Frontal cortex (tissue), 3 donors: ENCODE measurements at regions not wholly inside any gene's neighbourhood (a gene's known extent, or its start where the extent isn't known, plus 50 kb on each side); places are given as distances from the start of the nearest gene placed in this dataset.

Experiments
- DNase-seq, 2 donors: peaks; one replicate each; pipeline ENCODE4 v3.0.0; 2012; ENCODE audit warnings: low spot score in 2 of 2
- FAIRE-seq: peaks from 2 replicates; lab custom pipeline; 2012; peaks lifted over from hg19 to GRCh38; lab: Jason Lieb, UNC
- donor health status: control.
- donor health status: control.
- donor health status: control.

DNA sequence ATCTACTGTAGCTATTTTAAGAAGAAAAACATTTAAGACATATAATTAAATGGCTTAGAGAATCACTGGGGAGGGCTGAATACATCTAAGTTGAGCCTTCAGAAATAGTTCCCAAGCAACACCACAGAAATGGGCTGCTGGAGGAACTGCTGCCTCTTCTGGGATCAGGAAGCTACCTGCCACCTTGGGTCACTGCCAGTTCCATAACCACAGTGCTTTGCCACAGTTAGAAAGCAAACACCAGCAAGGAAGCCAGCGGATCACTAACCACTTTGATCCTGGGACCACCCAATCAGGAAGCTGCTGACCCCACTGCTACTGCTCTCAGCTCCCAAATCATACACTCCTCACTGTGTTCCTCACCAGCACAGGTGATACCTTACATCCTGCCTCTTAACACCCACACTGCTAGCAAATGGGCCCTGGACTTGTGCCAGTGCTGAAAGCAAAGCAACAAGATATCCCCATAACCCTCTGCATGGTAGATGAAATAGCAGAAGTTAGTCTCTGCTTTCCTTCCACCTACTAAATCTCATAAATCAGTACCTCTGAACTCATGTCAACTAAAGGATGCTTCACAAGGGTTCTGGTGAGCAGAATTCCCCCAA, 346.9 kb downstream of the DEPDC1B start:
- no peak for DNase-seq
- FAIRE-seq = no peak

DNA sequence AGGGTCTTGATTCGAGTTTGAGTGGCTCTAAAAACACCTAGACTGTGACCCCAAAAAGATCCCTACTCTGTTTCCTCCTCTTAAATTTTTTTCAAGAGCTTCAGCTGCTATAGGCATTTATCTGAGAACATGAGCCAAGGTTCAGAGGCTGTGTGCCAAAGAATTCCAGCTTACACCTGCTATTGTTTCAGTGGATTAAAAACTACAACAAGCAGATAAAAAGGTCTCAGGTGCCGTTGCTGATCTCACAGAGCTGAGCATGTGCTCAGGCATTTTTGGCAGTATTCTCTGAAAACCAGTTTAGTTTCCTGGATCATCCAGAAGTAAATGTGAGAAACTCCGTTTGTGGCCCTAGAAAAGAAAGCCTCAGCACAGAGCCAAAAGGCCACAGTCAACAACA, 349.2 kb downstream of the DEPDC1B start:
- DNase-seq = no peak
- FAIRE-seq = no peak

DNA sequence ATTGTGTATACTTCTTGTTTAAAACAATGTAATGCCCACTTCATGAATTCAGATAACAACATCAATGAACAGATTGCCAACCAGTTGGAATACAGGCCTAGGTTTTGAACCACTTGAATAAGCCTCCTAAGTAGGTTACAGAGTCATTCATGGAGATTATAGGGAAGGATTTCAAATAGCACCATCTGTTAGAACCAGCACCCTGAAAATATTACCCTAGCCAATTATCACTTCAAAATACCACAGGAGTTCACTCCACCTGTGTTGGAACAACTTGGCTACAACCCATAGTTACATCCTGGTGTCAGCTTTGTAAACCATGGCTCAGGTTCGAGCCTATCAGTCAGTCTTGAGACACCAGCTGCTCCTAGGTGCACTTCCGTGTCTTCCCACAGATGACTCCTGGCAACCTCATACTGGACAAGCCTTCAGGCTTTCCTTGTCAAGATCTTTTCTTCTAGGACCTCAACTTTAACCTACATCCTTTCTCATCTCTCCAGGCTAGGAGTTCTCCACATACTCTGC, 350.0 kb downstream of the DEPDC1B start:
- DNase-seq = no peak
- FAIRE-seq = no peak

DNA sequence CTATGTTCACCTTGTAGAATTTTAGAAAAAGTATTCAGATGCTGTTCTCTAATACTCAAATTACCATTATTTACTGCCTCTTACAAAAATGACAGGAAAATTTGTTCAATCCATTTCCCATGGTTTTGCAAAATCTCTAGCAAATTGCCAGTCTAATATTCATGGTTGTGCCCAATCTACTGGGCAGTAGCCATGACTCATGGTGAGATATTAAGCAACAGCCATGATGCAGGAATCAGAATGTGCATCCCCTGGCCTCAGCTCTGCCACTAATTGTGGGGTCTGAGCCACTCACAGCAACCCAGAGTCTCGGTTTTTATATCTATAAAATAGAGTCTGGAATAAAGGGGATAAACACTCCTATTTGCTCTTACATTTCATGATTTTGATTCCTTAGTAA, 353.6 kb downstream of the DEPDC1B start:
- DNase-seq (no peak), FAIRE-seq (no peak)

DNA sequence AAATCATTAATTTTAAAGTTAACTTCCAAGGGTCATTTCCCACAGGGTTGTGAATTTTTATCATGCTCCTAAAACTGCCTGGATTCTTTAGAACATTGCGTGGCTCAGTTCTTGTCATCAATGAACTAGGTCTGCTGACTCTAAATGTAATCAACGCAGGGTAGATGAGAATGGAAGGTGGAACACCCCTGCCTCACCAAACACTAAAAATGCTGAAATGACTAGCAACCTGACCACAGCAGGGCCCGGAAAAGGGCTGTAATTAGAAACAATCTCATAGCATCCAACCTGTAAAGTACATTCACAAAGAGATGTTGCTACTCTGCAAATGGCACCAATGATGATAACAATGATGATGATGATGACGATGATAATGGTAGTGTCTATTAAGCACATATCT, 356.9 kb downstream of the DEPDC1B start:
- FAIRE-seq (no peak), DNase-seq (no peak)

DNA sequence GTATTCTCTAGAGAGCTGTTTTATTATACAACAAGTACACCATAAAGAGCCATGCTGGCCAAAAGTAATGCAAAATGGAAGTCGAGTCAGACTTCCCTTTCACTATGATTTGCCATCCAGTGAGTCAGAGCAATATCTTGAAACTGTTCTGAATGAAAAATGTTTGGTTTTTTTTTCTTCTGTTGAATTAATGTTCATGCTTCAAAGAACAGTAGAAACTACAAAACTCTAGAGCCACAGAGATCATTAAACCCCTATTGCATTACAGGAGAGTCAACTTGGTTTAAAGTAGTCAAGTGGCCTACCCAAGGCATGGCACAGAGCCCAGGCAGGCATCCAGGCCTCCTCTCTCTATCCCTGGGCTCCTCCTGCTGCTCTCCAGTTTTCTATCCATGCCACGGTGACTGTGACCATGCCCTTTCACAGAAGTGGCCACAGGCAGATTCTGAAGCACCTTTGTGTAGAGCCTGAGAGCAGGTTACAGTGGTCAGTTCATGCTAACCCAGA, 358.9 kb downstream of the DEPDC1B start:
- no peak for DNase-seq
- no peak for FAIRE-seq

DNA sequence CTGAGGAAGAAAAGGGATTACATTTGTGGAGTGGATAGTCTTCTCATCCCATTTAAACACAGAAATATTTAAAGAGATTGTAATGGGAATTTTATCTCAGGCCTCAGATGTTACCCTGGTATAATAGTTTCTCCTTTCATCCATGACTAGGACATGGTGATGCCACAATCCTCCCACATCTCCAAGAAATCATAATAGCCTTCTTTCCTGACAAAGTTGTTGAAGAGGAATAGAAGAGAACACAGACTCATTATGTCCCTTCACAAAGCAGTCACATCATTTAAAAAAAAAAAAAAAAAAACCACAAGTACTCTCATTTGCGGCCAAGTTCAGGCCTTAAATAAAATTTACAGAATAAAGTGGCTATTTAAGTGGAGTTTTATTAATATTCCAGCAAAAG, 359.6 kb downstream of the DEPDC1B start:
- FAIRE-seq = no peak
- no peak for DNase-seq

DNA sequence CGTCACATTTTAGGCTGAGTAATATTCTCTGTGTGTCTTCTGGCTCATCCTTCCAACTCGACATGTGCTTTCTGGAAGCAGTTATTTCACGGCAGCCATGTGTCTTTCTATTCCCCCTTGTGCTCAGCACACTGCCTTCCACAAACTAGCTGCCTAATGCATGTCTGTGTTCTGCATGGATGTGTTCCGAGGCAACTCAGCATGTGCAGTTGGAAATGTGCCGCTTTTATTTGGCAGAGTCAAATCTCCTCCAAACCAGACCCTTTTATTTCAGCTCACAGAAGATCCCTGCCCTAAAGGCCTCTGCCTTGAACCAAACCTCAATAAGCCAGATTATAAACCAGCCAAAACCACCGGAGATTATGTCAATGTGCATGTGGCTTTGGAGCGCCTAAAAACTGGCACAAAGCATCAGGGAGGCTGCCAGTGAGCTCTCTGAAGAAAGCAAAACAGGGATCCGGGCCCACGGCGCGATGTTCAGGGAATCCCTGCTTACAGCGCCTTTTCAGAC, 360.2 kb downstream of the DEPDC1B start:
- peak; percentile 3 to 16 for DNase-seq
- FAIRE-seq = no peak

DNA sequence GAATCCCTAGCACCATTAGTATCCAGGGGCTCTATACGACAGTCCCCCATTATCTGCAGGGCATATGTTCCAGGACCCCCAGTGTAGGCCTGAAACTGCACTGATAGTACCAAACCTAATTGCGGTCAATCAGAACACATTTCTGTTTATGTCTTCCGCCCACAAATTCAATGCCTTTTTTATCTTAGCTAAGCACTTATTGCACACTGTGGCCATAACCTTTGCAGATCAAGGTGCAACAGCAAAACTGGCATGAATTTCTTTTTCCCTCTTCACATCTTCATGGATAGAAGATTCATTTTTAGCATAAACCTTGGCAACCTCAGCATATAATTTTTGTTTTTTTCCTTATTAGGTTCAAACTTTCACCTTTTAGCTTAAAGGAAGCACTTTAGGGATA, 361.1 kb downstream of the DEPDC1B start:
- FAIRE-seq (no peak), DNase-seq (no peak)

DNA sequence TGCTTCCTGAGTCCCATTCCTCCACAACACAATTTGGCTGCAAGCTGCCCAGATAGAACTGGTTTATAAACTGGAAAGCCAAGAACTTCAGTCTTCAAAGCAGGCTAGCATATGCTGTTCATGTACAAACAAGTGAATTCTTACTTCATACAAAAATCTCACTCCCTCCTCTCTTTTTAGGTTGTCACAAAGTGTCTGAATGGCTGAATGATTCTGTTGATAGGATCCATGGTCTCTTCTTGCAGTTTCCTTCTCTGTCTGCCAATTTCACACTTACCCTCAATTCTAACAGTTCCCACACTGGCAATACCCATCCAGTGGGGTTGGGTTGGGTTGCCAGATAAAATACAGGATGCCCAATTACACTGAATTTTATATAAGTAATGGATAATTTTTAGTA, 363.5 kb downstream of the DEPDC1B start:
- DNase-seq = no peak
- no peak for FAIRE-seq

DNA sequence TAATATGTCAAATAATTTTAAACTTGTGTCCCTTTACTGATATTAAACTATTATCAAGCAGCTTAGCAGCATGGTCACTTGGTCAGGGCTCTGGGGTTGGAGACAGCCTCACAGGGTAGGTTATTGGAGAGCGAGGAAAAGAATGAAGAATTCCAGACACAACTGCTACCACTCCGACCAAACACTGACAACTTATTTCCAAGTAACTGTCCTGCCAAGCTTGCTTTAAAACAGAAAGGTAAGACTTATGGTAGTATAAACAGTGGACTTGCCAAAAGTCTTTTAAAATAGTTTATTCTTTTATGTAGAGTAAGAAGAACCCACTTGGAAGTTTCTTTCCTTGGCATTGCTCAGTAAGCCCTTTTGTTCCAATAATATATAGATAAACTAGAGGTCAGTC, 364.1 kb downstream of the DEPDC1B start:
- no peak for DNase-seq
- no peak for FAIRE-seq

DNA sequence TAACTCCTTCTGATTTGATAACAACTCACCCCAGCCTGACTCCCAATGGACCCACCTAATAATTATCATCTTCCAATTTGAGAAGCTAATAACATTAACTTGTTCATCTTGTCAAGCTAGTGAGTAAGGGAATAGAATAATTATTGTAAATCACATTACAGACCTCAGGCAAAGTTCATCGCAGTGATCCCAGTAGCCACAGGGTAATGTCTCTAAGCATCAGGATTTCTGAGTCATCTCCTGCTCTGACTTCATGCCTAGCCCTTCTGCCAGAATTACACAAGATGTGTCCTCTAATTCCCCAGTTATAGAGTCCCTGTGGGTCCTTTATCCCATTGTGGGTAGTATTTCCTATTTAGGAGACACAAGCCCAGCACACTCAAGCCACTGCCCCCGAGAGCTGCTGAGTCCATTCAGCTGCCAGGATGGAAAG, 365.7 kb downstream of the DEPDC1B start:
- FAIRE-seq (no peak), DNase-seq (no peak)

DNA sequence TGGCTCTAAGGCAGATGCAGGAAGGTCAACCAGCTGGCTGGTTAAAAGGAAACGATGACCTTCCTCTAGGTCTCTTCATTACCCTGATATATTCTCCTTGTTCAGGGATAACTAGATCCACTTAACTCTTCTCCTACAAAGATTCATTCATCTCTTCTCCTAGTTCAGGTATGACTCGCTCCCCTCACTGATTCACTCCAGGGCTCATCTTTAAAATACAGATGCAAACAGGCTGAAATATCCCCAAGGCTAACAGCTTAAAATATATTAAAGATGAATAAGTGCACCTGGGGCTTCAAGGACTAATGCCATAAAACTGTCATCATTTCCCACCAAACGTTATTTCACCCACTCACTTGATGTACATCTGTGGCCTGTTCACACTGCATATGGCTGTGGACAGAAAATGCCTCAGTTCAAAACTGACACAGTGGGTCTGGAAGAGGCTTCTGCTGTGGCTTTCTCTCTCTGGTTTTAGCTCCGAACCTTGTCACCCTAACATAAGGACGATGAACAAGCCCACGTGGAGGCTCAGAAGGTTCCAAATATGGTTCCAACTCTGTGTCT, 366.9 kb downstream of the DEPDC1B start:
- no peak for FAIRE-seq
- no peak for DNase-seq

DNA sequence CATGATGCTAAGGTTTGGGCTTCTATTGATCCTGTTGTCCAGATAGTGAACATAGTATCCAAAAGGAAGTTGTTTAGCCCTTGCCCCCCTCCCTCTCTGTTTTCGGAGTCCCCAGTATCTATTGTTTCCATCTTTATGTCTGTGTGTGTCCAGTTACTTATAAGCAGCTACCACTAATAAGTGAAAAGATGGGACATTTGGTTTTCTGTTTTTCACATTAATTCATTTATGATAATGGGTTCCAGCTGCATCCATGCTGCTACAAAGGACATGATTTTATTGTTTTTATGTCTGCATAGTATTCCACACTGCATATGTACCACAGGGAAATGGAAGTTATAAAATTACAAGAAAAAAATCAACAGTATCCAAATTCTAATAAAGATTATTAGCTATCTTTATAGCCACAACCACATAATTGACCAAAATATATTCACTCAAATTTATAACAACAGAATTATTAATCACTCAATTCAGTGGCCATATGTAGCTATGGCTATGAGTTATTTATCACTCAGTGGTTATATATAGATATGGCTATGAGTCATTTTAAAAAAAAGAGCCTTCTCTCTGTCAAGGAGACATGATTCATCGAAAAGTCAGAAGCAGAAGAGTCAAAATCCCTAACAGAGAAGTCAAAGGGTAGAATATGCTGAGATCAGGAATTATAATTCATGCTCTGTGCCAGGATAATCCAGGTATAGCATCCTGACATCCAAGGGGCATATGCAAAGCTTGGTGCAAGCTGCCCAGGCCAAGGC, 367.5 kb downstream of the DEPDC1B start:
- no peak for FAIRE-seq
- no peak for DNase-seq

DNA sequence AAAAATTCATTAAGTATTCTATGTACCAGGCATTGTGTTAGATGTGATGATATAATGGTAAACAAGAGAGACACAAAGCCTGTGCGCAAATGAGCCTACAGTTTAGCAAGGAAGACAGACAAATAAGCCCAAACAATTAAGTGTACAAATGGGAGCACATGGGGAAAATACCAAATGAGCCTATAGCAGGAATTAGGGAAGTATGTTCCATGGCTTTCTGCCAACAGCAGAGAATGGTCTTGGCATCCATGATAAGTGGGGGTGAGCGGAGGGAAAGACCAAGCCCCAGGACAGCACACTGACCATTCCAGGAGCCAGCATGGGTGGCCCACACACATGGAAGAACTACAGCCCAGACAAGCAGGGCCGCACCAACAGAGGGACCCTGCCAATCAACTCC, 369.7 kb downstream of the DEPDC1B start:
- DNase-seq = no peak
- no peak for FAIRE-seq

DNA sequence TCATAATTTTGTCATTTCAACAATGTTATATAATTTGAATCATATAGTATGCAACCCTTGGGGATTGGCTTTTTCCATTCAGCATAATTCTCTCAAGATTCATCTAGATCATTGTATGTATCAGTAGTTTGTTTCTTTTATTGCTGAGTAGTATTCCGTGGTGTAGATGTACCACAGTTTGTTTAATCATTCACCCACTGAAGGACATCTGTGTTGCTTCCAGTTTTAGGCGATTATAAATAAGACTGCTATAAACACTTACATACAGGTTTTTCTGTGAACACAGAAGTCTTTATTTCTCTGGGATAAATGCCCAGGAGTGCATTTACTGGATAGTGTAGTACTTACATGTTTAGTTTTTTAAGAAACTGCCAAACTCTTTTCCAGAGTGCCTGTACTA, 374.1 kb downstream of the DEPDC1B start:
- FAIRE-seq = no peak
- DNase-seq = no peak

DNA sequence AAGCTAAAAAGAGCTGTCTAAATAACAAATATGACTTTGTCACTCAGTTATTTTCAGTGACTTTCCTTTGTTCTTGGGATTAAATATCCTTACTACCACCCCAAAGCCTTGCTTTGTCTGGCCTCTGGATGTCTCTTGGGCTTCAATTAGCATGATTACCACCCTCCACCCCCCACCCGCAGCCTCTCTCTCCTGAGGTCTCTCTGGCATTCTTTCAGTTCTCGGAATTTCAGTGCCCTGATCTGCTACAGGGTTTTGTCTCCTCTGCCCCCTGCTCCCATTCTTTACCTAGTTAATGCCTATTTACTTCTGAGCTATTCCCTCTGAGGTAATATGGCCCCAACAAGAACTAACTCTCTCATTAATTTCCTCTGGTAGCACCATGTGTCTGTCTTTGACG, 376.4 kb downstream of the DEPDC1B start:
- no peak for FAIRE-seq
- DNase-seq = no peak

DNA sequence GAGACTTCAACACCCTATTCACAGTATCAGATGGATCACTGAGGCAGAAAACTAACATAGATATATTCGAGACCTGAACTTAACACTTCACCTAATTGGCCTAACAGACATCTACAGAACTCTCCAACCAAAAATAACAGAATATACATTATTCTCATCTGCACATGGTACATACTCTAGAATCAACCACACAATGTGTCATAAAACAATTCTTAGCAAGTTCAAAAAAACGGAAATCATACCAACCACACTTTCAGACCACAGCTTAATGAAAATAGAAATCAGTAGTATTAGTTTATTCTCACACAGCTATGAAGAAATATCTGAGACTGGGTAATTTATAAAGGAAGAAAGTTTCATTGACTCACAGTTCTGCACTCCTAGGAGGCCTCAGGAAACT, 387.9 kb downstream of the DEPDC1B start:
- FAIRE-seq (no peak), DNase-seq (no peak)

DNA sequence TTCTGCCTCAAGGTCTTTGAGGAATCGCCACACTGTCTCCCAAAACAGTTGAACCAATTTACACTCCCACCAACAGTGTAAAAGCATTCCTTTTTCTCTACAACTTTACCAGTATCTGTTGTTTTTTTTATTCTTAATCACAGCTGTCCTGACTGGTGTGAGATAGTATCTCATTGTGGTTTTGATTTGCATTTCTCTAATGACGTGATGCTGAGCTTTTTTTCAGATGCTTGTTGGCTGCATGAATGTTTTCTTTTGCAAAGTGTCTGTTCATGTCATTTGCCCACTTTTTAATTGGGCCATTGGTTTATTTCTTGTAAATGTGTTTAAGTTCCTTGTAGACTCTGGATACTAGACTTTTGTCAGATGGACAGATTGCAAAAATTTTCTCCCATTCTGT, 400.0 kb downstream of the DEPDC1B start:
- FAIRE-seq = no peak
- DNase-seq = no peak

DNA sequence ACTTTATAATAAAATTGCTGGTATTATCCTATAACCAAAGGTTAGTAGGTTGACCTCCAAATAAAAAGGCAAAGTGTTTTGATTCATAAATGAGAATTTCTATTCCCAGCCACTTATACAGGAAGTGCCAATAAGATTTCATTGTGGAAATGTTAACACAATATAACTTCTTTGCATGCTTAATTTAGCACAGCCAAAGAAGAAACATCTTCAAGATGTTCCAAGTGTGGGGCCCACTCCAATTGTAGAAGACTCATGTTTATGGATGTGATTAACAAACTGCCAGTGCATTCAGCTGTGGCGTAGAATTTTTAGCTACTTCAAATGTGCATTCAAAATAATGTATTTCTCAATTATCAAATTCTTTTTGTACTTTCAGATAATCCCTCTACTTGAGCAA, 402.3 kb downstream of the DEPDC1B start:
- FAIRE-seq (no peak), DNase-seq (no peak)

DNA sequence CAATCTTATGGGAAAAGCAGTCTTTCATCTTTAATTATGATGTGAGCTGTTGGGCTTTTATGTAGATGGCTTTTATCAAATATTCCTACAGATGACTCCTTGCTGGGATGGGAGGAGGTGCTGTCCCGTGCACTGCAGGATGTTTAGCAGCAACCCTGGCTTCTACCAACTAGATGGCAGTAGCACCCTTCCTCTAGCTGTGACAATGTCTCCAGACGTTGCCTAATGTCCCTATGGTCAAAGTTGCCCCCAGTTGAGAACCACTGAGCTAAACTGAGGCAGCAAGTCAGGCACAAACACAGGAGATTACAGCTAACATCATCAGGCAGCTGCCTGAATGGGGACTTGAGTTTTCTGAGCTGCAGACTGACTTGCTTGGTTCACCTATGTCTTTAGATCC, 401.9 kb upstream of the PDE4D start:
- FAIRE-seq (no peak), DNase-seq (no peak)
